Spleen (tissue), 7 donors: ENCODE measurements at regions not wholly inside any gene's neighbourhood (a gene's known extent, or its start where the extent isn't known, plus 50 kb on each side); places are given as distances from the start of the nearest gene placed in this dataset.

Source experiments
- POLR2A ChIP-seq, 3 donors: fragments of 450-650 bp; IDR thresholded peaks; one replicate each; pipeline ENCODE4 v1.5.1; 2017; ENCODE audit warnings: antibody characterized with exemption in 3 of 3, mild to moderate bottlenecking in 1 of 3
- POLR2AphosphoS5 ChIP-seq, 3 donors: sonication (generic); formaldehyde crosslinking; IDR thresholded peaks; one replicate each; pipeline ENCODE4 v1.5.1; 2017; ENCODE audit warnings: antibody characterized with exemption in 3 of 3
- TF ChIP-seq, protein P1 (sequence below), 11 experiments: fragments of 200-600 bp in 7 of 11; fragments of 450-650 bp in 4 of 11; sonication (generic) in 4 of 11; IDR thresholded peaks in 8 of 11; conservative IDR thresholded peaks in 3 of 11; 1 replicate in 7 of 11; 2 replicates in 4 of 11; pipeline versions ENCODE4 v1.4.0 to v1.8.0; 2016 to 2021; ENCODE audit warnings: antibody characterized with exemption in 11 of 11, inconsistent platforms in 4 of 11, mild to moderate bottlenecking in 1 of 11
- donor health status: DM: no; HTN: no; CAD: no; lungs with moderate emphysema.
- donor health status: DM: no; HTN: no; CAD: no.
- donor health status: DM: no; HTN: no; CAD: no.

DNA sequence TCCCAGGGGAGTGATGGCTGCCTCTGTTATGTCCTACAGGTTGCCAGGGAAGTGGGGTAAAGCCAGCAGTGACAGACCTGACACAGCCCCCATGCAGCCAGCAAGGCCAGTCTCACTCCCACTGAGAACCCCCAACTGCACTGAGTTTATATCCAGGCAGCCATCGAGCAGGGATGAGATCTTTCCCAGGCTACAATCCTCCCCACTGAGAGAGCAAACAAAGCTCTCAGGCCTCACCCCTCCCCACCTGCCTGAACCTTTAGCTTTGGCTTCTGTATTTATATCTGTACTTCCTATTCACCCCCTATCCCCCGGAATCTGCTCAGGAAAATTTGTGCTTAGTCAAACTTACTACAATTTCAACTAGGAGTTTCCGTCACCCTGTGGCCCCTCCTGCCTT, 284.1 kb downstream of the FAM170A start:
- TF ChIP-seq, protein P1, sequence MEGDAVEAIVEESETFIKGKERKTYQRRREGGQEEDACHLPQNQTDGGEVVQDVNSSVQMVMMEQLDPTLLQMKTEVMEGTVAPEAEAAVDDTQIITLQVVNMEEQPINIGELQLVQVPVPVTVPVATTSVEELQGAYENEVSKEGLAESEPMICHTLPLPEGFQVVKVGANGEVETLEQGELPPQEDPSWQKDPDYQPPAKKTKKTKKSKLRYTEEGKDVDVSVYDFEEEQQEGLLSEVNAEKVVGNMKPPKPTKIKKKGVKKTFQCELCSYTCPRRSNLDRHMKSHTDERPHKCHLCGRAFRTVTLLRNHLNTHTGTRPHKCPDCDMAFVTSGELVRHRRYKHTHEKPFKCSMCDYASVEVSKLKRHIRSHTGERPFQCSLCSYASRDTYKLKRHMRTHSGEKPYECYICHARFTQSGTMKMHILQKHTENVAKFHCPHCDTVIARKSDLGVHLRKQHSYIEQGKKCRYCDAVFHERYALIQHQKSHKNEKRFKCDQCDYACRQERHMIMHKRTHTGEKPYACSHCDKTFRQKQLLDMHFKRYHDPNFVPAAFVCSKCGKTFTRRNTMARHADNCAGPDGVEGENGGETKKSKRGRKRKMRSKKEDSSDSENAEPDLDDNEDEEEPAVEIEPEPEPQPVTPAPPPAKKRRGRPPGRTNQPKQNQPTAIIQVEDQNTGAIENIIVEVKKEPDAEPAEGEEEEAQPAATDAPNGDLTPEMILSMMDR (IDR thresholded peaks at IDR 0.05 in 8 of 11, conservative IDR thresholded peaks at IDR 0.05 in 3 of 11), result no peak
- TF ChIP-seq POLR2A (IDR thresholded peaks at IDR 0.05) (no peak), POLR2AphosphoS5 (IDR thresholded peaks at IDR 0.05) (no peak)
